ENCODE measurements at regions not wholly inside any gene's neighbourhood (a gene's known extent, or its start where the extent isn't known, plus 50 kb on each side); places are given as distances from the start of the nearest gene placed in this dataset.

DNA sequence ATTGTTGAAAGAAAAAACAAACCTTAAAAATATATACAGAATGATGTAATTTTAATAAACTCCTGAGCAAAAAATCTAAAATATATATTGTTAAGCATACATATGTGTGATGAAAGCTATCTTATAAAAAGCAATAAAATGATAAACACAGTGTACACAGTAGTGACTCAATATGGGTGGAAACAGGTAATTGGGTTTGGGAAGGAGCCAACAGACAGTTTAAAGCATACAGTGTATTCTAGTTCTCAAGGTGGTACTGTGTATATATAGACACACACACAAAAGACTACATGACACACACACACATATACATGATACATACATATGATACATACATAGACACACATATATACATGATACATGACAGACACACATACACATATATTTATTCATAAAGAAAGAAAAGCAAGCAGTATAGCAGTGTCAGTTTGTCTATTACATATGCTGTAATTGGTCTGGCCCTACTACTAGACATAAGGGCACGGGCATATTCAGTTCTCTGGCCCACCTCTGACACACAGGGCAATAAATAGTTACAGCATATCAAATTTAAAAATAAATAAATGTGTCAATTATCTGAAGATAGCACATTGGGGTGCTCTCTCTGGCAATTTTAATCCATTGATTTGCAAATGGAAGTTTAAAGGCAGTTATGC is 330.2 kb downstream of the S1PR1 start:
- TF ChIP-seq CTCF (IDR thresholded peaks at IDR 0.05; ENCODE audit: low read depth, low read length, poor library complexity, severe bottlenecking) (no peak), EZH2phosphoT487 (IDR thresholded peaks at IDR 0.05; ENCODE audit: borderline replicate concordance, low read length) (no peak)

Data from DOHH2 (cell line).